Keratinocyte (primary cell): ENCODE measurements at regions not wholly inside any gene's neighbourhood (a gene's known extent, or its start where the extent isn't known, plus 50 kb on each side); places are given as distances from the start of the nearest gene placed in this dataset.

ENCODE experiments used
- DNase-seq: peaks from one replicate; pipeline ENCODE4 v3.0.0-alpha.2; 2011; ENCODE audit warnings: low read depth, missing footprints, low spot score
- FAIRE-seq: peaks from 2 replicates; lab custom pipeline; 2011; peaks lifted over from hg19 to GRCh38; lab: Jason Lieb, UNC
- H2AFZ ChIP-seq: 2 replicates; pipeline ENCODE4 v1.6.0; 2012; ENCODE audit warnings: low read length, control low read depth, inconsistent platforms; ENCODE audit not compliant: control insufficient read depth
- H3K27ac ChIP-seq: 2 replicates; pipeline ENCODE4 v1.5.1; 2011; ENCODE audit warnings: low read length; ENCODE audit not compliant: control insufficient read depth, insufficient read depth
- H3K27me3 ChIP-seq: 3 replicates; pipeline ENCODE4 v1.6.0; 2011; ENCODE audit warnings: low read length; ENCODE audit not compliant: control insufficient read depth, insufficient read depth; ENCODE audit errors: extremely low read depth
- H3K36me3 ChIP-seq, 2 experiments: 2 replicates in 1 of 2; 3 replicates in 1 of 2; pipeline ENCODE4 v1.5.1; 2011; ENCODE audit warnings: low read length in 2 of 2, mild to moderate bottlenecking in 1 of 2; ENCODE audit not compliant: control insufficient read depth in 2 of 2, insufficient read depth in 2 of 2; ENCODE audit errors: extremely low read depth in 1 of 2
- H3K4me1 ChIP-seq: 3 replicates; pipeline ENCODE4 v1.5.1; 2011; ENCODE audit warnings: low read length; ENCODE audit not compliant: control insufficient read depth, insufficient read depth; ENCODE audit errors: extremely low read depth
- H3K4me2 ChIP-seq: 3 replicates; pipeline ENCODE4 v1.6.0; 2011; ENCODE audit warnings: low read depth, low read length; ENCODE audit not compliant: control insufficient read depth, insufficient read depth; ENCODE audit errors: extremely low read depth
- H3K4me3 ChIP-seq, 3 experiments: fragments of 200-600 bp in 1 of 3; sonication (generic) in 1 of 3; 2 replicates in 2 of 3; 3 replicates in 1 of 3; pipeline ENCODE4 v1.5.1; 2011 to 2016; ENCODE audit warnings: low read length in 3 of 3, mild to moderate bottlenecking in 3 of 3, control low read depth in 2 of 3, inconsistent platforms in 1 of 3, low read depth in 1 of 3, mixed read lengths in 1 of 3, mixed run types in 1 of 3, moderate library complexity in 1 of 3; ENCODE audit not compliant: control insufficient read depth in 2 of 3, insufficient read depth in 2 of 3; ENCODE audit errors: extremely low read depth in 1 of 3
- H3K79me2 ChIP-seq: 2 replicates; pipeline ENCODE4 v1.6.0; 2012; ENCODE audit warnings: low read length; ENCODE audit not compliant: control insufficient read depth, insufficient read depth
- H3K9ac ChIP-seq: 3 replicates; pipeline ENCODE4 v1.6.0; 2011; ENCODE audit warnings: low read length; ENCODE audit not compliant: control insufficient read depth, insufficient read depth; ENCODE audit errors: extremely low read depth
- H3K9me1 ChIP-seq: 3 replicates; pipeline ENCODE4 v1.6.0; 2011; ENCODE audit warnings: low read length; ENCODE audit not compliant: control insufficient read depth, insufficient read depth; ENCODE audit errors: extremely low read depth
- H3K9me3 ChIP-seq: 2 replicates; pipeline ENCODE4 v1.5.1; 2012; ENCODE audit warnings: low read depth, low read length; ENCODE audit not compliant: control insufficient read depth
- H4K20me1 ChIP-seq: 3 replicates; pipeline ENCODE4 v1.6.0; 2011; ENCODE audit warnings: low read length; ENCODE audit not compliant: control insufficient read depth, insufficient read depth; ENCODE audit errors: extremely low read depth
- EZH2 ChIP-seq: IDR thresholded peaks from one replicate; pipeline ENCODE4 v1.6.1; 2012; ENCODE audit warnings: inconsistent platforms, mild to moderate bottlenecking, low read length, moderate library complexity
- dilution Hi-C: fragments of 300-500 bp; cut with MboI; formaldehyde crosslinking; loops from one replicate; pipeline ENCODE4 v1.7.0; 2020; ENCODE audit warnings: low sequenced_read_pairs; ENCODE audit not compliant: extremely low pct_ligation_motif_present
- TF ChIP-seq, protein P1 (sequence below), 3 experiments: IDR thresholded peaks in 1 of 3; conservative IDR thresholded peaks in 1 of 3; optimal IDR thresholded peaks in 1 of 3; 2 replicates in 2 of 3; 3 replicates in 1 of 3; pipeline versions ENCODE3 to v1.5.1; 2011; ENCODE audit warnings: low read length in 3 of 3, mild to moderate bottlenecking in 3 of 3, moderate library complexity in 2 of 3, control low read depth in 1 of 3, inconsistent platforms in 1 of 3; ENCODE audit not compliant: insufficient read depth in 2 of 3; ENCODE audit errors: extremely low read depth in 1 of 3

DNA sequence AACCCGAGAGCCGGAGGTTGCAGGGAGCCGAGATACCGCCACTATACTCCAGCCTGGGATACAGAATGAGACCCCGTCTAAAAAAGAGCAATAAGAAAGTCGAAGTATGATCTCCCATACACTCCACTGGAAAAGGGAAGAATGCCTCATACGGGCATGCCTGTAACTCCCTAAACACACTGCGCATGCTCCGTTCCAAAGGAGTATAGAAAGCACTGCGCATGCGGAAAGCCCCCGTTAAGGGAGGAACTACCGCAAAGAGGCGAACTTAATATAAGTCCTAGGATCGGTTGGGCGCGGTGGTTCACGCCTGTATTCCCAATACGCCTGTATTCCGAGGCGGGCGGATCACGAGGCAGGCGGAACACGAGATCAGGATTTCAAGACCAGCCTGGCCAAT, 313.1 kb upstream of the ERCC4 start:
- no peaks in the 10 kb centered on the region for H3K36me3 ChIP-seq
- DNase-seq: no peak
- no peaks in the 10 kb centered on the region for H4K20me1 ChIP-seq
- H3K4me3 ChIP-seq: no peak overlapping the region
- no peaks in the 10 kb centered on the region for H3K9me1 ChIP-seq
- H3K4me1 ChIP-seq: no peaks in the 10 kb centered on the region
- no peak for FAIRE-seq
- H3K9me3 ChIP-seq: no peaks in the 10 kb centered on the region
- H2AFZ ChIP-seq: no peak overlapping the region
- no peaks in the 10 kb centered on the region for H3K79me2 ChIP-seq
- H3K27me3 ChIP-seq: no peaks in the 10 kb centered on the region
- dilution Hi-C loops: no loop called here
- H3K9ac ChIP-seq: no peak overlapping the region
- no peak for TF ChIP-seq EZH2
- TF ChIP-seq, protein P1, sequence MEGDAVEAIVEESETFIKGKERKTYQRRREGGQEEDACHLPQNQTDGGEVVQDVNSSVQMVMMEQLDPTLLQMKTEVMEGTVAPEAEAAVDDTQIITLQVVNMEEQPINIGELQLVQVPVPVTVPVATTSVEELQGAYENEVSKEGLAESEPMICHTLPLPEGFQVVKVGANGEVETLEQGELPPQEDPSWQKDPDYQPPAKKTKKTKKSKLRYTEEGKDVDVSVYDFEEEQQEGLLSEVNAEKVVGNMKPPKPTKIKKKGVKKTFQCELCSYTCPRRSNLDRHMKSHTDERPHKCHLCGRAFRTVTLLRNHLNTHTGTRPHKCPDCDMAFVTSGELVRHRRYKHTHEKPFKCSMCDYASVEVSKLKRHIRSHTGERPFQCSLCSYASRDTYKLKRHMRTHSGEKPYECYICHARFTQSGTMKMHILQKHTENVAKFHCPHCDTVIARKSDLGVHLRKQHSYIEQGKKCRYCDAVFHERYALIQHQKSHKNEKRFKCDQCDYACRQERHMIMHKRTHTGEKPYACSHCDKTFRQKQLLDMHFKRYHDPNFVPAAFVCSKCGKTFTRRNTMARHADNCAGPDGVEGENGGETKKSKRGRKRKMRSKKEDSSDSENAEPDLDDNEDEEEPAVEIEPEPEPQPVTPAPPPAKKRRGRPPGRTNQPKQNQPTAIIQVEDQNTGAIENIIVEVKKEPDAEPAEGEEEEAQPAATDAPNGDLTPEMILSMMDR (optimal IDR thresholded peaks at IDR 0.05 in 1 of 3, IDR thresholded peaks at IDR 0.05 in 1 of 3, conservative IDR thresholded peaks at IDR 0.05 in 1 of 3; ENCODE audit: extremely low read depth in 1 of 3, insufficient read depth in 2 of 3, low read length in 3 of 3): no peak
- no peak overlapping the region for H3K4me2 ChIP-seq
- H3K27ac ChIP-seq: no peak overlapping the region

DNA sequence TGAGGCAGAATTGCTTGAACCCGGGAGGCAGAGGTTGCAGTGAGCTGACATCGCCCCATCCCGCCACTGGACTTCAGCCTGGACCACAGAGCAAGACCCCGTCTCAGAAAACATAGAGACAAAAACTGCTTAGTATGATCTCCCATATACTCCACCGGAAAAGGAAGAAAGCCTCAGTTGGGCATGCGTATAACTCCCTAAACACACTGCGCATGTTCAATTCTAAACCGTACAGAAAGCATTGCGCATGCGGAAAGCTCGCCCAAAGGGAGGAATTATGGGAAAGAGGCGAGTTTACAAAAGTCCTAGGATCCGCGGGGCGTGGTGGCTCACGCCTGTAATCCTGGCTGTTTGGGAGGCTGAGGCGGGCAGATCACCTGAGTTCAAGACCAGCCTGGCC, 312.7 kb upstream of the ERCC4 start:
- Histone ChIP-seq H3K9me3 (no peaks in the 10 kb centered on the region), H4K20me1 (no peaks in the 10 kb centered on the region)

More for the DNA sequence above, 312.7 kb upstream of the ERCC4 start:
- no peak for FAIRE-seq
- TF ChIP-seq, protein P1 (optimal IDR thresholded peaks at IDR 0.05 in 1 of 3, IDR thresholded peaks at IDR 0.05 in 1 of 3, conservative IDR thresholded peaks at IDR 0.05 in 1 of 3; ENCODE audit: extremely low read depth in 1 of 3, insufficient read depth in 2 of 3, low read length in 3 of 3): no peak
- no peak for TF ChIP-seq EZH2
- no peak for DNase-seq
- Histone ChIP-seq H3K9ac (no peak overlapping the region), H3K36me3 (no peaks in the 10 kb centered on the region), H3K4me1 (no peaks in the 10 kb centered on the region), H3K27ac (no peak overlapping the region), H3K79me2 (no peaks in the 10 kb centered on the region), H3K4me3 (no peak overlapping the region), H3K9me1 (no peaks in the 10 kb centered on the region), H3K4me2 (no peak overlapping the region), H2AFZ (no peak overlapping the region), H3K27me3 (no peaks in the 10 kb centered on the region)
- dilution Hi-C loops: no loop called here
